HG02938 (cell line): ENCODE measurements at regions not wholly inside any gene's neighbourhood (a gene's known extent, or its start where the extent isn't known, plus 50 kb on each side); places are given as distances from the start of the nearest gene placed in this dataset.

Experiments used
- ATAC-seq: cut with Tn5 transposase; IDR thresholded peaks from one replicate; pipeline ENCODE4 v1.9.1; 2021; ENCODE audit warnings: mild to moderate bottlenecking, moderate library complexity; ENCODE audit not compliant: unreplicated experiment

- no peak for ATAC-seq
Observed at GRCh38 chr6:170137176-170137891, 153.5 kb downstream of the DLL1 start.

GRCh38 chr6:170136541-170137175, 154.2 kb downstream of the DLL1 start:
- ATAC-seq: no peak

DNA sequence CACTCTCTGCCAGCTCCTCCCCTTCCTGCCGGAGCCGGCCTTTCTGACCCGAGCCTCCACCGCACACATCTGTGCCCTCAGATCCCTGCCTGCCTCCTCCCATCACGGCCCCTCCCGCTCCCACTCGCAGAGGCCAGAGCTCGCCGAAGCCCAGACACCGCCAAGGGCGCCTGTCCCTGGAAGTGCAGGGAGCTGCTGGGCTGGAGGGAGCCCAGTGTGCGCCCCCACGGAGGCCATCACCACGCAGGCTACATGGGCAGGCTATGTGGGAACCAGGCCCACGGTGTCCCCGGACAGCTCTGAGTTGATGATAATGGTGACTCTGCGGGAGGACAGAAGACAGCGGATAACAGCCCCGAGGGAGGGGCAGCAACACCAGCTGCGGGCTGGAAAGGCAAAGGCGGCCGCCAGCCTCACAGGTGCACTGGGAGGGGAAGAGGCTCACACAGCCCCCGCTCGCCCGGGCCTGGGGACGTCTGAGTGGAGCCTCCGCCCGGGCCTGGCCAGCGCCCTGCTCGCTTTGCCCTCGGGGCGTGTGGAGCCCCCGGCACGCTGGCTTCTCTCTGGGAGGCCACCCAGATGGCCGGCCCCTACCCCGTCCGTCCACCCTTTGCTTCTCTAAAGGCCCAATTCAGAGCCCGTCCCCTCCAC, 154.9 kb downstream of the DLL1 start:
- no peak for ATAC-seq

DNA sequence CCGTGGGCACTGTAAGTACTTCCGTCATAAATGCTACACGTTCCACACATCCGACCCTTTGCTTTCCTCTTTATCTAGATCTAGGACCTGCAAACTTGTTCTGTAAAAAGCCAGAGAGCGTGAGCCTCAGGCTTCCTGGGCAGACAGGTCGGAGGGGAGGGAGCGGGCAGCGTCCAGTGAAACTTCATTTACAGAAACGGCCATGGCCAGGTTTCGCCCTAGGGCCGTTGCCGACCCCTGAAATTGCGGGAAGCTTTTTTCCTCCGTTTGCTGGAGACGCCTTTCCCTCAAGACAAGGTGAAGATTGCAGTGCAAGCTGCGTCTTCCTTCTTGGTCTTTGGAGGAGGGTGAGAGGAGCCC, 155.4 kb downstream of the DLL1 start:
- no peak for ATAC-seq

- no peak for ATAC-seq
Observed at GRCh38 chr6:170134471-170135440, 156.1 kb downstream of the DLL1 start.

DNA sequence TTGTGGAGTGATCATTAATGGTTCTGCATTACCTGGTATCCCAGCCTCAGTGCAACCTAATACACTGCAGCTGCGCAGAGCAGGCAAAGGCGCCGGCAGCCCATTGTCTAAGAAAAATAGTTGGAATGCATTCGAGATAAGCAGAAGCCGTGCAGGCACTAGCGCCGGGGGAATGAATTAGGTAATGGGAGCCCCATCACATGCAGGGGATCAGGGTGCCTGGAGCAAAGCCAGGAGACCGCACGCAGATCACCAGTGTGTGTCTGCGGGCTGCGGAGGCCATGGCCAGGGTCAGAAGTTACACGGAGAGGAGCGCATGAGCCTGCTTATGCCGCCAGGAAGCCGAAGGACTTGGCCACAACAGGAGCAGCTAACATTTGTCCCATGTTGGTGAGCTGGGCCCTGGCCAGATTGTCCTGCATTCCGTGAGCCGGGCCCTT, 156.8 kb downstream of the DLL1 start:
- ATAC-seq: no peak

- ATAC-seq: no peak
Observed at GRCh38 chr6:170132561-170132991, 158.3 kb downstream of the DLL1 start.

GRCh38 chr6:170132011-170132521, 158.8 kb downstream of the DLL1 start:
- ATAC-seq: no peak

- ATAC-seq: no peak
Observed at GRCh38 chr6:170131351-170131750, 159.5 kb downstream of the DLL1 start.

- ATAC-seq: no peak
Observed at GRCh38 chr6:170130771-170131241, 160.1 kb downstream of the DLL1 start.

DNA sequence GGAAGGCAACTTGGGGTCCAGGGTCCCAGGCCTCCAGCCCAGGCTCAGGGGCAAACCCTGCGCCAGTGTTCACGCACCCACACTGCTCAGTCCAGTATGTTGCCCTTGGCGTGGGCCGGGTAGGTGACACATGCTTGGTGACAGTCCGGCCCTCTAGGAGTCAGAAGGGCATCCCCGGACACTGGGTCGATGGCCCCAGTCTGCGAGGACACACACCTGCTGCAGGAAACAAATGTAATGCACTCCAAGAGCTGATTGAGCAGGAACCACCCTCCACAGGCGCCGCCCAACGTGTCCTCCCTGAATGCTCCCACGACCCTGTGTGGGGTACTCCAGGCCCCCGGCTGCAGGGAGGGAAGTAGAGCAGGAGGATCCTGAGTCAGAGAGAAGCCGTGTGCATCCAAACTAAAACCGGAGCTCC, 160.7 kb downstream of the DLL1 start:
- ATAC-seq: no peak

DNA sequence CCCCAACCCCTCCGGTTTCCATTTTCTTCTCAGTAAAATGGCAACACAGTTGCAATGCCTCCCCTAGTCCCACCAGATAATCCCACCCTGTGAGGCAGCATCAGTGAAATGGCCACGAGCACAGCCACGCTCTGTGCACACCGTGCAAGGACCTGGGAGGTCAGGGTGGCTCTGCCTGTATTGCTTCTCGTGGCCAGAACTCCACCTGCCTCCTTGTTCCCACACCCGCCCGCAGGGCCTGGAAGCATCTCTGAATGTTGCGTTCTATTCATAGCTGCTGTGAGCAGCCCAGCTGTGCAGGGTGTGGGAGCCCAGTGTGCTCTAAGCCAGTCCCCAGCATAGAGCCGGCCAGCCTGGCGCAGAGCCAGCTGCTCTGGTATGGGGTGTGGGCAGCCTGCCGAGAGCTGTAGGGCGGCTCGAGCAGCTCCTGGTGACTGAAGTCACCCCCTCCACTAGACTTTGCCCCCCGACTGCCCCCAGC, 161.1 kb downstream of the DLL1 start:
- ATAC-seq: no peak

GRCh38 chr6:170128811-170129681, 161.8 kb downstream of the DLL1 start:
- no peak for ATAC-seq

GRCh38 chr6:170128346-170128745, 162.5 kb downstream of the DLL1 start:
- no peak for ATAC-seq

DNA sequence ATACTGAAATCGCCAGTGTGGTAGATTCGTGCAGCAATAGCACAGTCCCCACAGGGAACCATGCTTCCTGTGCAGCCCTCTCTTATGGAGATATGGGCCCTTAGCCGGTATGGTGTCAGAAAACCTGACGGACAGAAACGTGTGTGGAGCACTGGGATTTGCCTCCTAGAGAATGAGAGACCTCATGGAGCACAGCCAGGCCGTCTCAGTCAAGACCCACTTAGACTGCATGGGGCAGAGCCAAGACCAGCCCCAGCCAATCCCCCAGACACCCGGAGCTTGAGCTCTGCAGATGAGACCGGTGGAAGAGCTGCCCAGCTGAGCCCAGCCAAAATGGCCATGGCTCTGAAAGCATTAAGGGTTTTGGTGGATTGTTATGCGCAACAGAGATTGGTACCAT, 163.7 kb downstream of the DLL1 start:
- ATAC-seq: no peak

DNA sequence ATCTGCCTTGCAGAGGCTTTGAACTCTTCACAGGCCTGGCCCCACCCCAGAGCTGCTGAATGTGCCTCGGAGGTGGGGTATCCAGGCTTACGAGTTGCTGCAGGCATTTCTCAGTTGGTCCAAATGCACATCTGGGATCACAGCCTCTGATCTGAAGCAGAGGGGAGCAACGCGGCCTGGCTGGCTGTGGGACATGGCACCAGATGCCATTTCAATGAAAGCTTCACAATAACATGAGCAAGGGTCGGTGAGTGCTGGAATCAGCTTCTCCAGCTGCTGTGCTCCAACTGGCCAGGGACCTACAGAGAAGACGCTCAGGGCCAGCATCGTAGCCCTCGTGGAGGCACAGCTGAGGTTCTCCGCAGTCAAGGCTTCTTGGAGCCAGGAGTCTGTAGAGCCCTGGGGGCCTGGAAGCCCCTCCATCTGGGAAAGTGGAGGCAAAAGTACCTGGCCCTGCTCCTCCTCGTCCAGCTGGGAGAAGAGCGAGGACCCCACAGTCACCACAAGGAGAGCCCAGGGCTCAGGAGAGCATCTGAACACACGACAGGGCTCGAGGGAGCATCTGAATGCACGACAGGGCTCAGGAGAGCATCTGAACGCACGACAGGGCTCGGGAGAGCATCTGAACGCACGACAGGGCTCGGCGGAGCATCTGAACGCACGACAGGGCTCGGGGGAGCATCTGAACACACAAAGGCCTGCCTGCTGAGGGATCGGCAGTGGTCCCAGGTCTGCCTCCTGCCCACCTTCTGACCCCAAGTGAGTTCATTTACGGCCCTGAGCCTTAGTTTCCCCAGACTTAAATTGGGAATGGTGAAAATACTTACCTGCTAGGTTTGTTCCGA, 165.2 kb downstream of the DLL1 start:
- no peak for ATAC-seq

DNA sequence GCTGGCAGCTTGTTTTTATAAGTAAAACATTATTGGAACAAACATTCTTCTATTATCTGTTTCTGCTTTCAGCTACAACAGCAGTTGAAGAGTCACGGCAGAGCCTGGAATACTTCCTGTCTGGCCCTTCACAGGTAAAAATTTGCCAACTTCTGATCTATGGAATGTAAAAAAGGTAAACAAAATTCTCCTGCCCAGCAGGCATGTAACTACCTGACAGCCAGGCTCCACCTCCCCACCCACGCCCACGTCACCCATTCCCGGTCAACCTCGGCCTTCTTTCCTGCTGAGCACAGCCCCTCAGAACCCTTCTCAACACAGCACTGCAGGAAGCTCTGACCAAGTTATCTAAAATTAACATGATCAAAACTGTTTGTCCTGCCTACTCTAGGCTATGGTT, 166.0 kb downstream of the DLL1 start:
- ATAC-seq: no peak

GRCh38 chr6:170124150-170124549, 166.7 kb downstream of the DLL1 start:
- ATAC-seq: no peak

- ATAC-seq: no peak
Observed at GRCh38 chr6:170122651-170123050, 168.2 kb downstream of the DLL1 start.
